Liver (tissue), 8 donors: ENCODE measurements at regions not wholly inside any gene's neighbourhood (a gene's known extent, or its start where the extent isn't known, plus 50 kb on each side); places are given as distances from the start of the nearest gene placed in this dataset.

ENCODE experiments used
- DNase-seq: peaks from one replicate; pipeline ENCODE4 v3.0.0-alpha.2; 2017; ENCODE audit warnings: low spot score
- H3K27ac ChIP-seq, 2 donors: one replicate each; pipeline ENCODE4 v1.7.0; 2013; ENCODE audit warnings: inconsistent platforms in 2 of 2, low read length in 2 of 2, control low read depth in 1 of 2, low read depth in 1 of 2, mild to moderate bottlenecking in 1 of 2
- H3K27me3 ChIP-seq, 4 donors: one replicate each; pipeline versions ENCODE4 v1.6.1 to v1.7.0; 2013; ENCODE audit warnings: low read length in 3 of 4, inconsistent platforms in 1 of 4, mild to moderate bottlenecking in 1 of 4, moderate library complexity in 1 of 4; ENCODE audit not compliant: control insufficient read depth in 4 of 4, insufficient read depth in 4 of 4
- H3K36me3 ChIP-seq, 4 donors: one replicate each; pipeline versions ENCODE4 v1.6.1 to v1.7.0; 2013; ENCODE audit warnings: low read length in 3 of 4, mild to moderate bottlenecking in 3 of 4, low read depth in 1 of 4, moderate library complexity in 1 of 4; ENCODE audit not compliant: control insufficient read depth in 4 of 4, insufficient read depth in 3 of 4
- H3K4me1 ChIP-seq, 4 donors: one replicate each; pipeline versions ENCODE4 v1.6.1 to v1.7.0; 2013; ENCODE audit warnings: low read length in 3 of 4, mild to moderate bottlenecking in 3 of 4, moderate library complexity in 1 of 4; ENCODE audit not compliant: control insufficient read depth in 4 of 4, insufficient read depth in 4 of 4
- H3K4me3 ChIP-seq, 3 donors: one replicate each; pipeline versions ENCODE4 v1.6.1 to v1.7.0; 2013; ENCODE audit warnings: low read length in 3 of 3, control low read depth in 1 of 3, low read depth in 1 of 3, mild to moderate bottlenecking in 1 of 3
- H3K9ac ChIP-seq, 2 donors: one replicate each; pipeline ENCODE4 v1.7.0; 2013; ENCODE audit warnings: low read length in 2 of 2, mild to moderate bottlenecking in 2 of 2, moderate library complexity in 2 of 2, control low read depth in 1 of 2, low read depth in 1 of 2
- H3K9me3 ChIP-seq, 4 donors: one replicate each; pipeline versions ENCODE4 v1.6.1 to v1.7.0; 2013; ENCODE audit warnings: low read length in 3 of 4; ENCODE audit not compliant: control insufficient read depth in 4 of 4
- CTCF ChIP-seq: fragments of 150-350 bp; IDR thresholded peaks from 2 replicates; pipeline ENCODE4 v1.5.1; 2017; ENCODE audit warnings: improper control_type of control experiment, low read depth, low read length; ENCODE audit not compliant: missing input control
- FOXA1 ChIP-seq: IDR thresholded peaks from 2 replicates; pipeline ENCODE4 v1.6.1; 2016; ENCODE audit warnings: antibody characterized with exemption
- FOXA2 ChIP-seq: IDR thresholded peaks from 2 replicates; pipeline ENCODE4 v1.6.1; 2016; ENCODE audit warnings: antibody characterized with exemption
- GABPA ChIP-seq, 2 donors: IDR thresholded peaks in 1 of 2; conservative IDR thresholded peaks in 1 of 2; 2 replicates each; pipeline ENCODE4 v1.6.1; 2016; ENCODE audit warnings: antibody characterized with exemption in 2 of 2, mild to moderate bottlenecking in 1 of 2, moderate library complexity in 1 of 2
- HNF4A ChIP-seq, 2 donors: conservative IDR thresholded peaks; 2 replicates each; pipeline ENCODE4 v1.6.1; 2016; ENCODE audit warnings: antibody characterized with exemption in 2 of 2, mild to moderate bottlenecking in 2 of 2
- HNF4G ChIP-seq: IDR thresholded peaks from 2 replicates; pipeline ENCODE4 v1.6.1; 2016; ENCODE audit warnings: antibody characterized with exemption
- NR2F2 ChIP-seq: IDR thresholded peaks from 2 replicates; pipeline ENCODE4 v1.6.1; 2016; ENCODE audit warnings: antibody characterized with exemption
- RAD21 ChIP-seq, 2 donors: IDR thresholded peaks; 2 replicates each; pipeline ENCODE4 v1.6.1; 2016; ENCODE audit warnings: antibody characterized with exemption in 2 of 2, mild to moderate bottlenecking in 2 of 2
- RXRA ChIP-seq, 2 donors: IDR thresholded peaks; 2 replicates each; pipeline ENCODE4 v1.6.1; 2017 to 2018; ENCODE audit warnings: antibody characterized with exemption in 2 of 2, mild to moderate bottlenecking in 1 of 2
- SP1 ChIP-seq: IDR thresholded peaks from 2 replicates; pipeline ENCODE4 v1.6.1; 2018; ENCODE audit warnings: antibody characterized with exemption, mild to moderate bottlenecking
- TAF1 ChIP-seq: conservative IDR thresholded peaks from 2 replicates; pipeline ENCODE4 v1.6.1; 2016; ENCODE audit warnings: antibody characterized with exemption, mild to moderate bottlenecking
- YY1 ChIP-seq: IDR thresholded peaks from 2 replicates; pipeline ENCODE4 v1.6.1; 2016; ENCODE audit warnings: antibody characterized with exemption, mild to moderate bottlenecking
- ZBTB33 ChIP-seq: IDR thresholded peaks from 2 replicates; pipeline ENCODE4 v1.6.1; 2016; ENCODE audit warnings: antibody characterized with exemption
- WGBS: extraction: QIAGEN DNeasy Blood & Tissue Kit; methylation state at CpG from one replicate; pipeline ENCODE4 v1.1.7; 2013; 5-methylcytosine and 5-hydroxymethylcytosine counted together
- donor health status: healthy.
- donor health status: healthy.
- donor health status: healthy.
- donor health status: healthy.
- donor health status: healthy.

- H3K27ac ChIP-seq: no peak overlapping the region
- H3K36me3 ChIP-seq: no peaks in the 10 kb centered on the region
- no peak overlapping the region for H3K4me3 ChIP-seq
- H3K9me3 ChIP-seq: peaks cover 0 to 5% (median 0%) of the 10 kb centered on the region in 4 donors
- WGBS: 70% methylated on average over 12 of the region's 12 CpGs
- no peak for DNase-seq
- TF ChIP-seq YY1 (no peak), GABPA (IDR thresholded peaks at IDR 0.05 in 1 of 2, conservative IDR thresholded peaks at IDR 0.05 in 1 of 2) (no peak), FOXA1 (no peak), ZBTB33 (no peak), HNF4G (no peak), FOXA2 (no peak), CTCF (no peak), SP1 (no peak), HNF4A (conservative IDR thresholded peaks at IDR 0.05) (no peak)
- H3K9ac ChIP-seq: no peak overlapping the region
- H3K4me1 ChIP-seq: no peaks in the 10 kb centered on the region
- H3K27me3 ChIP-seq: no peaks in the 10 kb centered on the region
These were observed 946.9 kb upstream of the SOX11 start for GRCh38 chr2:4745056-4745991.

- no peaks in the 10 kb centered on the region for H3K4me1 ChIP-seq
- no peaks in the 10 kb centered on the region for H3K36me3 ChIP-seq
- no peak overlapping the region for H3K9ac ChIP-seq
- no peak for DNase-seq
- no peaks in the 10 kb centered on the region for H3K27me3 ChIP-seq
- no peak for TF ChIP-seq FOXA2
- no peak for TF ChIP-seq HNF4A (conservative IDR thresholded peaks at IDR 0.05)
- TF ChIP-seq CTCF: no peak
- TF ChIP-seq GABPA (IDR thresholded peaks at IDR 0.05 in 1 of 2, conservative IDR thresholded peaks at IDR 0.05 in 1 of 2): no peak
- TF ChIP-seq NR2F2: no peak
- TF ChIP-seq RAD21 (IDR thresholded peaks at IDR 0.05): no peak
- TF ChIP-seq RXRA (IDR thresholded peaks at IDR 0.05): no peak
- no peak for TF ChIP-seq TAF1
- WGBS: 87% methylated on average over 4 of the region's 4 CpGs
- peaks cover 0 to 2% (median 0%) of the 10 kb centered on the region in 4 donors for H3K9me3 ChIP-seq
- no peak overlapping the region for H3K27ac ChIP-seq
- no peak overlapping the region for H3K4me3 ChIP-seq
These were observed 938.5 kb upstream of the SOX11 start for GRCh38 chr2:4753721-4754120.
